ENCODE measurements at regions not wholly inside any gene's neighbourhood (a gene's known extent, or its start where the extent isn't known, plus 50 kb on each side); places are given as distances from the start of the nearest gene placed in this dataset.

- no peak for TF ChIP-seq CTCF (conservative IDR thresholded peaks at IDR 0.05; ENCODE audit: low read depth)
- DNase-seq (ENCODE audit: low spot score), result peak; percentile 6
- no peak overlapping the region for H3K27ac ChIP-seq
- CTCF ChIA-PET, result interaction anchor here (0.7 kb wide), 1 partner anchor 10 kb away, joined by 3 read pairs; no protein-coding TSS in a partner anchor
- POLR2A ChIA-PET (ENCODE audit: low non-redundant PET), result no interaction called here
Measured at GRCh38 chr14:105931808-105932483, 405.6 kb downstream of the TMEM121 start.

DNA sequence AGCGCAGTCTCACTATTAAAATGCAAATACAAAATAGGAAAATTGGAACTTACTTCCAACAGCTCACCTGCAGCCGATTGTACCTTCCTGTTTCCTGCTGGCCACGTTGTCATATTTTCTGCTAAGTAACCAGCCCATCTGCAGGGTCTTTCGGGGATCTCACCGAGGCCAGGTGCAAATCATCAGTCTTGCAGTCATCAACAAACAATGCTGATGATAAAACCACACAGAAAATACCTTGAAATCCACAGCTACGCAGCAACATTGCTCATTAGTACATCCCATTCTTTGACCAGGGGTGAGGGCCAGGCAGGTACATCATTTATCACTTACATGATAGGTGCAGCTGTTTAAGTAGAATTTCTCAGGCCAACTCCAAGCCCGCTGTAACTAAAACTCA, 406.9 kb downstream of the TMEM121 start:
- no peak overlapping the region for H3K27ac ChIP-seq
- POLR2A ChIA-PET (ENCODE audit: low non-redundant PET), result no interaction called here
- CTCF ChIA-PET, result no interaction called here
- TF ChIP-seq CTCF (conservative IDR thresholded peaks at IDR 0.05; ENCODE audit: low read depth), result no peak
- no peak for DNase-seq (ENCODE audit: low spot score)

GRCh38 chr14:105935384-105935783, 409.0 kb downstream of the TMEM121 start:
- no peak for TF ChIP-seq CTCF (conservative IDR thresholded peaks at IDR 0.05; ENCODE audit: low read depth)
- POLR2A ChIA-PET (ENCODE audit: low non-redundant PET), result no interaction called here
- no peak overlapping the region for H3K27ac ChIP-seq
- no peak for DNase-seq (ENCODE audit: low spot score)
- CTCF ChIA-PET, result interaction anchor here (0.9 kb wide), 1 partner anchor 15 kb away, joined by 4 read pairs; no protein-coding TSS in a partner anchor

- ChIA-PET CTCF (no interaction called here), POLR2A (ENCODE audit: low non-redundant PET) (no interaction called here)
- TF ChIP-seq CTCF (conservative IDR thresholded peaks at IDR 0.05; ENCODE audit: low read depth), result no peak
- no peak for DNase-seq (ENCODE audit: low spot score)
- no peak overlapping the region for H3K27ac ChIP-seq
Measured at GRCh38 chr14:105937253-105938054, 411.1 kb downstream of the TMEM121 start.

DNA sequence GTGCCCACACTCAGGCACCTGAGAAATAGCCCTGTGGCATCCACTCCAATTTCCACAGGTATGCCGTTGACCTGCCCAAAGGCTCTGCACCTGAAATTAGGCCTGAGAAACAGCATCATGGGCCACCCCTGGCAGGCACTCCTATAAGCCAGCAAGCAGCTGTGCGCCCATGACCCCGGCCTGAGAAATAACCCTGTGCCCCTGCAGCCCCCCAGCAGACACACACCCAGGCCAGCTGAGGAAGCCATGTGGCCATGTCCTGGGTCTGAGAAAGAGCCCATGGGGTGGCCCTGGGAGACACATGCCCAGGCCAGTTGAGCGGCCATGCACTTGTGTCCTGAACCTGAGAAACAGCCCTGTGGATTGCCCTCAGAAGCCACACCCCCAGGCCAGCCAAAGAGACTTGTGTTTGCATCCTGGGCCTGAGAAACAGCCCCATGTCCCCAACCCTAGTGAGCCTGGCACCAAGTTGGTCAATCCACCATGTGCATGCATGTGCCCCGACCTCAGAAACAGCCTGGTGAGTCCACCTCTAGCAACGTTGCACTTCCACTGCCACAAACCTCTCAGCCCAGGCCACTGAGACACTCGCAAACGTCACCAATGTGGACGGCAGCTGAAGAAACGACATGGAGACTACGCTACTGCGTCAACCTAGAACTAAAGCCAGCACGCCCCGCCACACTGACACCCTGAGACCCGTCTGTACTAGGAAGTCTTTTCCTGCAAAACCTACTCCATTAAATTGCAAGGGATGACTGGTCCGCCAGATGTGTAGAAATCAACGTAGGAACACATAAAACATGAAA, 411.9 kb downstream of the TMEM121 start:
- ChIA-PET CTCF (no interaction called here), POLR2A (ENCODE audit: low non-redundant PET) (no interaction called here)
- no peak overlapping the region for H3K27ac ChIP-seq
- no peak for TF ChIP-seq CTCF (conservative IDR thresholded peaks at IDR 0.05; ENCODE audit: low read depth)
- no peak for DNase-seq (ENCODE audit: low spot score)

- CTCF ChIA-PET, result no interaction called here
- TF ChIP-seq CTCF (conservative IDR thresholded peaks at IDR 0.05; ENCODE audit: low read depth), result no peak
- no peak overlapping the region for H3K27ac ChIP-seq
- DNase-seq (ENCODE audit: low spot score), result no peak
- POLR2A ChIA-PET (ENCODE audit: low non-redundant PET), result no interaction called here
Measured at GRCh38 chr14:105938959-105939358, 412.6 kb downstream of the TMEM121 start.
